Transverse colon (tissue), 3 donors: ENCODE measurements at regions not wholly inside any gene's neighbourhood (a gene's known extent, or its start where the extent isn't known, plus 50 kb on each side); places are given as distances from the start of the nearest gene placed in this dataset.
"Not testable (repeated sequence)": the region's sequence is repeated elsewhere in the genome, so short reads cannot be mapped to it uniquely, and the experiment has no call there.

Source experiments
- POLR2A ChIP-seq: fragments of 450-650 bp; IDR thresholded peaks from one replicate; pipeline ENCODE4 v1.6.1; 2016; ENCODE audit warnings: antibody characterized with exemption, mild to moderate bottlenecking, moderate library complexity
- POLR2AphosphoS5 ChIP-seq, 3 donors: sonication (generic); formaldehyde crosslinking; IDR thresholded peaks; one replicate each; pipeline ENCODE4 v1.6.1; 2016; ENCODE audit warnings: antibody characterized with exemption in 3 of 3

GRCh38 chr3:13228169-13228568 is 154.9 kb upstream of the IQSEC1 start:
- TF ChIP-seq POLR2AphosphoS5 (IDR thresholded peaks at IDR 0.05); POLR2A: not testable (repeated sequence)
